OCI-M2 (cell line): ENCODE measurements at regions not wholly inside any gene's neighbourhood (a gene's known extent, or its start where the extent isn't known, plus 50 kb on each side); places are given as distances from the start of the nearest gene placed in this dataset.

ENCODE experiments used
- DNase-seq: peaks from one replicate; lab custom pipeline; 2025; ENCODE audit not compliant: unreplicated experiment; lab: John Stamatoyannopoulos, UW

- DNase-seq: no peak
Observed at GRCh38 chr3:18835021-18835420, 313.3 kb upstream of the KCNH8 start.

DNA sequence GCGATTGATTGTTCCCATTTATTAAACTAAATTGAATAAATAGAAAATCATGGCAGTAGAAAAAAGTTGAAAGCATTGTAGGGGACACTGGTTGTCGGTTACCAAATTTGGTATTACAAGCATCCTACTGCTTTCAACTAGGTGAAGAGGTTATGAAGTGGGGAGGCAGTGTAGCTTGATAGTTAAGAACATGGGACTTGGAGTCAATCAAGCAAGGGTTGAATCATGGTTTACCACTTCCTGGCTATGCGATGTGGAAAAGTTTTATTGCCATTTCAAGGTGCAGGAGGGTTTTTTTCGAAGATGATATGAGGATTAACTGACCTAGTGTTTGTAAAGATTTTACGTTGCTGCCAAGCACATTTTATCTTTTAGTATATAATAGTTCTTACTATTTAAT, 318.2 kb upstream of the KCNH8 start:
- DNase-seq: no peak

- DNase-seq: no peak
Observed at GRCh38 chr3:18828637-18829036, 319.7 kb upstream of the KCNH8 start.

DNA sequence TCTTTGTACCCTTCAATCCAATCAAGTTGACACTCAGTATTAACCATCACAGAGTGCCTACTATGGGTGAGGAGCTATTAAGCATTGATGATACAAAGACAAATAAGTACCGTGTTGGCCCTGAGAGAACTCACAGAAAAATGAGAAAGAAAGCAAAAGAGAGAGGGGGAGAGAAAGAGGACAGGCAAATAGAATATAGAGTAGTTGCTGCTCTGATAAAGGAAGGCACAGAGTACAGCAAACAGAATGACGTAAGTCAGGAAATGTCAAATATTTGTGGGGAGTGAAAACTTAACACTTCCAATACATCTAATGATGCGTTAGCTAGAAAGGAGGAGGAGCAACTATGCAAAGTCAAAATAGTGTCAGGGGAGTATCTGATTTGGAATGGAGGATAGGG, 320.6 kb upstream of the KCNH8 start:
- DNase-seq: no peak

- DNase-seq: no peak
Observed at GRCh38 chr3:18825665-18826064, 322.6 kb upstream of the KCNH8 start.

DNA sequence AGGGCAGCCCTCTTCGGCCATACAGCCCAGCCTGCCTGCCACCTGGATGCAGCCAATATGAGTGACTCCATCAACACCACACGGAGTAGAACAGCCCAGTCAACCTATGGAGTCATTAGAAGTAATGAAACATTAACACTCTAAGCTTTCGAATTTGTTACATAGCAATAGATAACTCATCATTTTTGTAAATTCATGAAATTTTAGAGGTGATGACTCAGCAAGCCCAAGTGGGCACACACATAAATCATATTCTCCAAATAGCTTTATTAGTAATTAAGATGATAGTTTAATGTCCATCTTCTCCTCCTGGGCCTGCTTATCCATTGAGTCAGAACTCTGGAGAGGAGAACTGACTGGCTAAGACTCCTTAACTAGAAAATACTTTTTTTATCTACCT, 335.0 kb upstream of the KCNH8 start:
- DNase-seq: no peak

GRCh38 chr3:18812316-18812715, 336.0 kb upstream of the KCNH8 start:
- no peak for DNase-seq

DNA sequence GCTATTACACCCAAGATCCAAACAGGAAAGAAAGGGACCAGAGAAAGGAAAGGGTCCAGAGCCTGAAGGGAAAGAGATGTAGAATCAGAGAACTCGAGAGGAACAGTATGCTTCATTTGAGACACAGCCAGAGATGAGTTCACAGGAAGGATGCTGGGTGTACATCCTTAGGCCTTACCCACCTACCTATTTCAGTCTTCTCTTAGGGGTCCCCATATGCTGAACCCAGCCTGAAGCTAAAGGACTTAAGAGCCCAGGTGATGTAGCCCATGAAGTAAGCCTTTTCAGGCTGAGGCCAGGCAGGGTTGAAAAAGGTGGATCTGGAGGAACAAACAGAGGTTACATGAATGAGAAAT, 338.0 kb upstream of the KCNH8 start:
- DNase-seq: no peak

GRCh38 chr3:18809640-18810305, 338.5 kb upstream of the KCNH8 start:
- DNase-seq: no peak

DNA sequence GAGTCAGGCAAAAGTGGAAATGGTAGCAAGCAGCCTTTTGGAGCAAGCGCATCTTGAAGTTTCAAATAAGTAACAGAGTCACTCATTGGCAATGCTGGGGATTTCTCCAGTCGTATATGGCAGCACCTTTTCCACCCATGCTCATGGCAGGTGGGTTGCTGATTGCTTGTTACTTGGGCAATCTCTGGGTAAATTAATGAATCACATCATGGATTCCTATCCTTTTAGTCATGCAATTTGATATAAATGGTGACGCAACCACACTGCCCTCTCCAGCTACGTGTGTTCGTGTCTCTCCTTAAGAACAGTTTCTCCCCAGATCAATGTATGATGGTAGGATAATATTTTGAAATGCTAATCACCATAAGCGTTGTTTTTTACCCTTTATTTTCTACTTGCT, 339.9 kb upstream of the KCNH8 start:
- DNase-seq: no peak

- DNase-seq: no peak
Observed at GRCh38 chr3:18807593-18807992, 340.7 kb upstream of the KCNH8 start.

DNA sequence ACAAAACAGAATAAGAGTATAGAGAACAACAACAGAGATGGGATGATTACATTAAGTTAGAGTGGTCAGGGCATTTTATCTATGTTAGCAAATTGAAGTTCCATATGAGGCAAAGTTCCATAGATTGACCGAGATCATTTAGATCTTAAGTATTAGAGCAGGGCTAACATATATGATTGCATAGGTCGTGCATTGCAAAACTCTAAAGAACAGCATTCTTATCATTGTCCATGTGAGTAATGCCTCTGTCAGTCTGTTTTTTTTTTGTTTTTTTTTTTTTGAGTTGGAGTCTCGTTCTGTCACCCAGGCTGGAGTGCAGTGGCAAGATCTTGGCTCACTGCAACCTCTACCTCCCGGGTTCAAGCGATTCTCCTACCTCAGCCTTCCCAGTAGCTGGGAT, 341.7 kb upstream of the KCNH8 start:
- DNase-seq: no peak

- DNase-seq: no peak
Observed at GRCh38 chr3:18797378-18797777, 350.9 kb upstream of the KCNH8 start.

DNA sequence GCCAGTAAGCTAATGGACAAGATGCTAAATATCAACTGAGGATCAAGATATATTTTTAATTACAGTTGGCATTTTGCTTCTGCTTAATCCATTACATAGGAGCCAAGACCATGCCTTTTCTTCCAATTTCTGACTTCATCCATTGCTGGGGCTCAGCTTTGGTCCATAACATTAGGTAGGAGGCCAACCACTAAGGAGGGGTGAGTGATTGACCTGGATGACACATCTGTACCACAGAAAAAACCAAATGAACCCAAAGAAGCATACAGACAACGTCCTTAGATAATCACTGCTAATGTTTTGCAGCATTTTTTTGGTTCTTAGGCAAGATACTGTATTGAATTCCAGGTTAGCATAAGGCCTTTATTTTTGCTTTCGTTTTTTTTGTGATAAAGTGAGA, 353.2 kb upstream of the KCNH8 start:
- no peak for DNase-seq

DNA sequence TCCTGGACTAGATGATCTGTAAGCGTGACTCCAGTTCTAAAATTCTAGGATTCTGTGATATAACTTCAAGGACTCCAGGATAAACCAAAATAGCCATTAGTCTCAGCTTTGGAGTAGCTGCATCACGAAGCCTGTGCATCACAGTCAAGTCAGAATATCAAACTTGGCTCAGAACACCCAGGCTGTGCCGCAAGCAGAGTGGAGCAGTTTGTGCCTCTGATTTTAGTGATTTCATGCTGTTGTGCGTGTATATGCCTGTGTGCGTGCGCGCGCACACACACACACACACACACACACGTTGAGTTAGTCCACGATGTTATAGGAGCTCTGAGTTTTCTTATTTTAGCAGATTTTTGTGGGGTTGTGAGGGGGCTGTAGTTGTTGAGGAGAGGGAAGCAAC, 356.6 kb upstream of the KCNH8 start:
- no peak for DNase-seq

GRCh38 chr3:18791182-18791581, 357.1 kb upstream of the KCNH8 start:
- DNase-seq: no peak

GRCh38 chr3:18790384-18790783, 357.9 kb upstream of the KCNH8 start:
- DNase-seq: no peak

DNA sequence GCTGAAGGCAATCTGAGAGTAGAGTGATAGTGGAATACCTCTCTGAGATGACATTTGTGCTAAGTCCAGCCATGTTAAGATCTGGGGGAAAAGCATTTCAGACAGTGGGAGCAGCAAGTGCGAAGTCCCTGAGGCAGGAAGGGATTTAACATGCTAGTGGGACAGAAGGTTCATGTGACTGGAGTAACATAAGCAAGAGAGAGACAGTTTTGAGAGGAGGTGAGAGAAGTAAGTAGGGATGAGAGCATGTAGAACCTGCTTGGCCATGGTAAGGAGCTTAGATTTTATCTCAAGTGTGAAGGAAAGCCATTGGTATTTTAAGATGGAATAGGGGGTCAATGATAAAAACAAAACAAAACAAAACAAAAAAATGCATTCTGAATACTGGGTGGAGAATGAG, 358.6 kb upstream of the KCNH8 start:
- no peak for DNase-seq

GRCh38 chr3:18787441-18787840, 360.9 kb upstream of the KCNH8 start:
- DNase-seq: no peak

GRCh38 chr3:18786650-18787323, 361.5 kb upstream of the KCNH8 start:
- DNase-seq: no peak

GRCh38 chr3:18782191-18782590, 357.1 kb upstream of the SATB1 start:
- no peak for DNase-seq

- DNase-seq: no peak
Observed at GRCh38 chr3:18780959-18781358, 355.8 kb upstream of the SATB1 start.

DNA sequence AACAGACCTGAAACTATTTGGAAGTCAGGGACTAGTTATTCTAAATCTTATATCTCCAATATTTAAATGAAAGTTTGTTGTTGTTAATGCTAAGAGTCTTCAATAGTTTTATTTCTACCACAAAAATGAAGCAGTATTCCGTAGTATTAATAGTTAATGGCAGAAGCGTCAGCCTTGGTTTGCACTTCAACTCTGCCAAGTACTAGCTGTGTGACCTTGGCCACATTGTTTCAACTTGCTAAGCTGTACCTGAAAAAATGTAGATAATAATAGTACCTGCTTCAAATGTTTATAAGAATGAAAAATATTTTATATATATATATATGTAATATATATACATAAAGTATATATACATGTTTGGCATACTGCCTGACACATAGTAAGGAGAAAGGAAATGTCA, 354.6 kb upstream of the SATB1 start:
- DNase-seq: no peak
